H9 (cell line): ENCODE measurements at regions not wholly inside any gene's neighbourhood (a gene's known extent, or its start where the extent isn't known, plus 50 kb on each side); places are given as distances from the start of the nearest gene placed in this dataset.

Source experiments
- DNase-seq: peaks from one replicate; pipeline ENCODE4 v3.0.0-alpha.2; 2017
- H2AFZ ChIP-seq: one replicate; pipeline ENCODE4 v1.6.1; 2013; ENCODE audit warnings: mild to moderate bottlenecking, low read length, control low read depth, moderate library complexity
- H2AK5ac ChIP-seq: 2 replicates; pipeline ENCODE4 v1.6.1; 2013; ENCODE audit warnings: low read length, control low read depth, mixed read lengths; ENCODE audit not compliant: insufficient read length
- H2BK120ac ChIP-seq: one replicate; pipeline ENCODE4 v1.6.1; 2013; ENCODE audit warnings: low read depth, mild to moderate bottlenecking, low read length, control low read depth, inconsistent platforms; ENCODE audit not compliant: poor library complexity, severe bottlenecking
- H2BK12ac ChIP-seq: 2 replicates; pipeline ENCODE4 v1.6.1; 2013; ENCODE audit warnings: low read length, control low read depth, mixed read lengths, low read depth; ENCODE audit not compliant: insufficient read length
- H2BK15ac ChIP-seq: 2 replicates; pipeline ENCODE4 v1.6.1; 2013; ENCODE audit warnings: low read depth, low read length, control low read depth
- H2BK20ac ChIP-seq: one replicate; pipeline ENCODE4 v1.6.1; 2013; ENCODE audit warnings: low read depth, mild to moderate bottlenecking, low read length, control low read depth, inconsistent platforms; ENCODE audit not compliant: poor library complexity, severe bottlenecking
- H2BK5ac ChIP-seq: 2 replicates; pipeline ENCODE4 v1.6.1; 2013; ENCODE audit warnings: low read length, control low read depth, mixed read lengths; ENCODE audit not compliant: insufficient read length
- H3K14ac ChIP-seq: 2 replicates; pipeline ENCODE4 v1.6.1; 2013; ENCODE audit warnings: low read length, control low read depth; ENCODE audit not compliant: insufficient read depth
- H3K18ac ChIP-seq: 2 replicates; pipeline ENCODE4 v1.6.1; 2013; ENCODE audit warnings: low read depth, mild to moderate bottlenecking, mixed read lengths, low read length, control low read depth; ENCODE audit not compliant: insufficient read length
- H3K23ac ChIP-seq: 2 replicates; pipeline ENCODE4 v1.6.1; 2013; ENCODE audit warnings: low read length, control low read depth, mixed read lengths, low read depth; ENCODE audit not compliant: insufficient read length
- H3K23me2 ChIP-seq: 2 replicates; pipeline ENCODE4 v1.6.1; 2013; ENCODE audit warnings: low read depth, mild to moderate bottlenecking, mixed read lengths, low read length, control low read depth; ENCODE audit not compliant: insufficient read length, poor library complexity, severe bottlenecking
- H3K27ac ChIP-seq: 2 replicates; pipeline ENCODE4 v1.5.1; 2013; ENCODE audit warnings: low read length, control low read depth, mixed read lengths, low read depth; ENCODE audit not compliant: insufficient read length
- H3K27me3 ChIP-seq: 2 replicates; pipeline ENCODE4 v1.6.1; 2013; ENCODE audit warnings: low read length, control low read depth, inconsistent platforms; ENCODE audit not compliant: insufficient read depth
- H3K4ac ChIP-seq: 2 replicates; pipeline ENCODE4 v1.6.1; 2013; ENCODE audit warnings: low read depth, mild to moderate bottlenecking, control low read depth, inconsistent platforms, low read length, moderate library complexity
- H3K4me1 ChIP-seq: 2 replicates; pipeline ENCODE4 v1.6.1; 2013; ENCODE audit warnings: low read length, control low read depth, inconsistent platforms; ENCODE audit not compliant: insufficient read depth
- H3K4me2 ChIP-seq: 2 replicates; pipeline ENCODE4 v1.6.1; 2013; ENCODE audit warnings: low read length, control low read depth, mixed read lengths; ENCODE audit not compliant: insufficient read length, insufficient read depth
- H3K56ac ChIP-seq: 2 replicates; pipeline ENCODE4 v1.6.1; 2013; ENCODE audit warnings: low read depth, mild to moderate bottlenecking, mixed read lengths, low read length, control low read depth; ENCODE audit not compliant: insufficient read length
- H3K79me1 ChIP-seq: 2 replicates; pipeline ENCODE4 v1.6.1; 2013; ENCODE audit warnings: low read depth, mild to moderate bottlenecking, moderate library complexity, low read length, control low read depth, inconsistent platforms; ENCODE audit not compliant: insufficient read depth, poor library complexity, severe bottlenecking
- H3K79me2 ChIP-seq: 2 replicates; pipeline ENCODE4 v1.6.1; 2013; ENCODE audit warnings: low read length, control low read depth, inconsistent platforms; ENCODE audit not compliant: insufficient read depth
- H3K9ac ChIP-seq: 2 replicates; pipeline ENCODE4 v1.6.1; 2013; ENCODE audit warnings: low read length, control low read depth, mixed read lengths; ENCODE audit not compliant: insufficient read length; ENCODE audit errors: extremely low read depth
- H3K9me3 ChIP-seq: one replicate; pipeline ENCODE4 v1.6.1; 2013; ENCODE audit warnings: low read depth, low read length, inconsistent platforms; ENCODE audit not compliant: control insufficient read depth
- H3T11ph ChIP-seq: one replicate; pipeline ENCODE4 v1.6.1; 2013; ENCODE audit warnings: mild to moderate bottlenecking, low read length, control low read depth, inconsistent platforms
- H4K20me1 ChIP-seq: one replicate; pipeline ENCODE4 v1.6.1; 2013; ENCODE audit not compliant: control insufficient read depth, insufficient read length, insufficient read depth
- H4K5ac ChIP-seq: 2 replicates; pipeline ENCODE4 v1.6.1; 2013; ENCODE audit warnings: low read depth, mild to moderate bottlenecking, mixed read lengths, low read length, control low read depth; ENCODE audit not compliant: insufficient read length
- H4K8ac ChIP-seq: replicated peaks from 2 replicates; pipeline ENCODE4 v1.6.1; 2013; ENCODE audit warnings: low read length, control low read depth, mixed read lengths, low read depth; ENCODE audit not compliant: insufficient read length
- H4K91ac ChIP-seq: 2 replicates; pipeline ENCODE4 v1.6.1; 2013; ENCODE audit warnings: low read depth, mild to moderate bottlenecking, moderate library complexity, mixed read lengths, low read length, control low read depth; ENCODE audit not compliant: insufficient read length
- H3K27ac Mint-ChIP-seq, 3 experiments: 2 replicates in 2 of 3; 3 replicates in 1 of 3; pipeline ENCODE4 v1.8.0; 2020 to 2021; ENCODE audit warnings: mixed read lengths in 3 of 3, mild to moderate bottlenecking in 1 of 3, moderate library complexity in 1 of 3
- H3K27me3 Mint-ChIP-seq: 2 replicates; pipeline ENCODE4 v1.8.0; 2021; ENCODE audit warnings: low read depth, mild to moderate bottlenecking, moderate library complexity, mixed read lengths
- H3K36me3 Mint-ChIP-seq, 3 experiments: 2 replicates in 2 of 3; 3 replicates in 1 of 3; pipeline ENCODE4 v1.8.0; 2020 to 2021; ENCODE audit warnings: low read depth in 3 of 3, mixed read lengths in 3 of 3; ENCODE audit not compliant: insufficient read depth in 1 of 3
- H3K4me1 Mint-ChIP-seq, 2 experiments: 2 replicates each; pipeline ENCODE4 v1.8.0; 2020; ENCODE audit warnings: mixed read lengths in 2 of 2
- H3K4me3 Mint-ChIP-seq, 2 experiments: 2 replicates in 1 of 2; 3 replicates in 1 of 2; pipeline ENCODE4 v1.8.0; 2020 to 2021; ENCODE audit warnings: mild to moderate bottlenecking in 2 of 2, mixed read lengths in 2 of 2, moderate library complexity in 1 of 2
- H3K9me3 Mint-ChIP-seq, 2 experiments: 2 replicates in 1 of 2; 3 replicates in 1 of 2; pipeline ENCODE4 v1.8.0; 2020; ENCODE audit warnings: mild to moderate bottlenecking in 2 of 2, mixed read lengths in 2 of 2, moderate library complexity in 1 of 2
- CTCF ChIP-seq: fragments of 200-600 bp; sonication (generic); conservative IDR thresholded peaks from 3 replicates; pipeline ENCODE4 v1.8.0; 2021; ENCODE audit warnings: antibody characterized with exemption, mild to moderate bottlenecking
- WGBS: extraction: QIAGEN DNeasy Blood & Tissue Kit; methylation state at CpG from one replicate; pipeline ENCODE4 v1.1.7; 2013; ENCODE audit warnings: missing lambda C conversion rate, low lambda C conversion rate, mixed read lengths; ENCODE audit not compliant: insufficient read length; ENCODE audit errors: extremely low coverage; 5-methylcytosine and 5-hydroxymethylcytosine counted together

DNA sequence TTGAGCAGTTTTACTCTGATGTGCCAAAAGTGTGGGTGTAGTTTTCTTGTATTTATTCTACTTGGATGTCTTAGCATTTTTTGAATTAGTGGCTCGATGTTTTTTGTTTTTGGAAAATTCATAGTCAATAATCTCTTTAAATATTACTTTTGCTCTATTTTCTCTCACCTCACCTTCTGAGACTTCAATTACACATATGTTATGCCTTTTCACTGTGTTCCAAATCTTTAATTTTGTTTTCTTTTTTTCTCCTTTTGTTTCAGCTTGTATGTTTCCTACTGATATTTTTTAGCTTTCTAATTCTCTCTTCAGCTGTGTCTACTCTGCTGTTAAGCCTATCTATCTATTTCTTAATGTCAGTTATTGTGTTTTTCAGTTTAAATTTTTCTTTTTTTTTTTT is 69.5 kb downstream of the ZNF503 start:
- H3K79me1 ChIP-seq = no peaks in the 10 kb centered on the region
- H3K79me2 ChIP-seq = no peaks in the 10 kb centered on the region
- no peak overlapping the region for H3K4ac ChIP-seq
- no peak overlapping the region for H3T11ph ChIP-seq
- no peak for TF ChIP-seq CTCF
- H3K14ac ChIP-seq = no peak overlapping the region
- H2BK5ac ChIP-seq = no peak overlapping the region
- no peak overlapping the region for H3K27ac ChIP-seq
- H2BK12ac ChIP-seq = no peak overlapping the region
- Mint-ChIP-seq H3K9me3 (peaks cover 16 to 25% of the 10 kb centered on the region in 2 experiments), H3K4me1 (no peaks in the 10 kb centered on the region), H3K36me3 (peaks cover 2 to 13% (median 3%) of the 10 kb centered on the region in 3 experiments; a peak in 4 of 7 replicates), H3K27ac (no peak overlapping the region), H3K4me3 (no peak overlapping the region), H3K27me3 (peaks cover 17% of the 10 kb centered on the region)
- no CpG with 5 or more reads among the region's 1 CpG for WGBS
- H2AK5ac ChIP-seq = no peak overlapping the region
- no peak overlapping the region for H3K9ac ChIP-seq
- H3K9me3 ChIP-seq = no peaks in the 10 kb centered on the region
- no peak overlapping the region for H2AFZ ChIP-seq
- no peaks in the 10 kb centered on the region for H3K4me1 ChIP-seq
- no peak overlapping the region for H3K56ac ChIP-seq
- H2BK120ac ChIP-seq = no peak overlapping the region
- no peak overlapping the region for H4K8ac ChIP-seq
- H4K20me1 ChIP-seq = no peaks in the 10 kb centered on the region
- H3K23ac ChIP-seq = no peak overlapping the region
- DNase-seq = no peak
- H3K4me2 ChIP-seq = no peak overlapping the region
- H3K23me2 ChIP-seq = no peaks in the 10 kb centered on the region
- H4K5ac ChIP-seq = no peak overlapping the region
- no peak overlapping the region for H2BK20ac ChIP-seq
- no peak overlapping the region for H4K91ac ChIP-seq
- H2BK15ac ChIP-seq = no peak overlapping the region
- no peak overlapping the region for H3K18ac ChIP-seq
- H3K27me3 ChIP-seq = no peaks in the 10 kb centered on the region
